HEK293 (cell line): ENCODE measurements at regions not wholly inside any gene's neighbourhood (a gene's known extent, or its start where the extent isn't known, plus 50 kb on each side); places are given as distances from the start of the nearest gene placed in this dataset.
A peak's percentile ranks its signal among the peaks of the same experiment; 100 is the strongest.

ENCODE experiments used
- CTCF ChIA-PET: fragments of 350-600 bp; formaldehyde crosslinking; extraction: SDS; loops from one replicate; lab custom pipeline; 2021; ENCODE audit warnings: antibody characterized with exemption; lab: Yijun Ruan, JAX
- POLR2A ChIA-PET: fragments of 300-600 bp; formaldehyde crosslinking; extraction: SDS; loops from one replicate; lab custom pipeline; 2020; ENCODE audit warnings: antibody characterized with exemption, inconsistent platforms; lab: Yijun Ruan, JAX
- H3K27ac ChIP-seq: fragments of 200-500 bp; sonication (Bioruptor generic); 2 replicates; pipeline ENCODE4 v1.5.1; 2014; ENCODE audit warnings: low read depth, low read length, control low read depth, inconsistent platforms; ENCODE audit errors: extremely low read depth
- H3K36me3 ChIP-seq, 2 experiments: fragments of 200-500 bp in 1 of 2; sonication (Bioruptor generic) in 1 of 2; 1 replicate in 1 of 2; 2 replicates in 1 of 2; pipeline ENCODE4 v1.5.1; 2014 to 2017; ENCODE audit warnings: inconsistent platforms in 2 of 2, low read length in 2 of 2; ENCODE audit not compliant: control insufficient read depth in 2 of 2, insufficient read depth in 1 of 2
- H3K4me1 ChIP-seq: fragments of 200-500 bp; sonication (Bioruptor generic); 2 replicates; pipeline ENCODE4 v1.5.1; 2014; ENCODE audit warnings: mild to moderate bottlenecking, low read length, inconsistent platforms; ENCODE audit not compliant: control insufficient read depth, insufficient read depth
- H3K4me3 ChIP-seq: 2 replicates; pipeline ENCODE4 v1.5.1; 2011; ENCODE audit warnings: low read depth, mild to moderate bottlenecking, control low read depth, low read length, moderate library complexity
- H3K9me3 ChIP-seq: fragments of 200-500 bp; sonication (Bioruptor generic); 2 replicates; pipeline ENCODE4 v1.5.1; 2014; ENCODE audit warnings: low read depth, low read length, inconsistent platforms; ENCODE audit not compliant: control insufficient read depth, insufficient read depth
- HOXA7 ChIP-seq: sonication (generic); formaldehyde crosslinking; IDR thresholded peaks from 2 replicates; pipeline ENCODE4 v1.8.1; 2022; ENCODE audit warnings: missing genetic modification reagents, borderline replicate concordance
- KLF1 ChIP-seq: fragments of 450-650 bp; formaldehyde crosslinking; IDR thresholded peaks from 2 replicates; pipeline ENCODE4 v1.5.1; 2016; ENCODE audit warnings: missing biosample characterization, missing genetic modification characterization
- SCRT1 ChIP-seq: fragments of 450-650 bp; formaldehyde crosslinking; IDR thresholded peaks from 2 replicates; pipeline ENCODE4 v1.5.1; 2016; ENCODE audit warnings: missing biosample characterization, missing genetic modification characterization, borderline replicate concordance
- SCRT2 ChIP-seq: fragments of 450-650 bp; formaldehyde crosslinking; IDR thresholded peaks from 2 replicates; pipeline ENCODE4 v1.5.1; 2016; ENCODE audit warnings: missing biosample characterization, missing genetic modification characterization
- SETDB1 ChIP-seq: IDR thresholded peaks from one replicate; pipeline ENCODE4 v1.6.1; 2017; ENCODE audit warnings: mild to moderate bottlenecking, low read length, moderate library complexity, mixed read lengths; ENCODE audit not compliant: insufficient read length
- SP7 ChIP-seq: fragments of 450-650 bp; formaldehyde crosslinking; IDR thresholded peaks from 2 replicates; pipeline ENCODE4 v1.5.1; 2016; ENCODE audit warnings: missing biosample characterization, missing genetic modification characterization
- TCF7L2 ChIP-seq: IDR thresholded peaks from 2 replicates; pipeline ENCODE4 v1.6.1; 2011; ENCODE audit warnings: low read depth, mild to moderate bottlenecking, inconsistent platforms, low read length, moderate library complexity, borderline replicate concordance
- TRIM28 ChIP-seq: IDR thresholded peaks from 2 replicates; pipeline ENCODE4 v1.6.1; 2011; ENCODE audit warnings: low read length, control low read depth, borderline replicate concordance
- ZBTB48 ChIP-seq: fragments of 450-650 bp; formaldehyde crosslinking; IDR thresholded peaks from 2 replicates; pipeline ENCODE4 v1.5.1; 2016; ENCODE audit warnings: missing biosample characterization, missing genetic modification characterization
- ZFHX2 ChIP-seq: fragments of 450-650 bp; formaldehyde crosslinking; conservative IDR thresholded peaks from 2 replicates; pipeline ENCODE4 v1.5.1; 2016; ENCODE audit warnings: missing biosample characterization, missing genetic modification characterization
- ZNF211 ChIP-seq: fragments of 450-650 bp; formaldehyde crosslinking; IDR thresholded peaks from 2 replicates; pipeline ENCODE4 v1.5.1; 2016; ENCODE audit warnings: low read depth, missing biosample characterization, missing genetic modification characterization
- ZNF302 ChIP-seq: fragments of 450-650 bp; formaldehyde crosslinking; IDR thresholded peaks from 2 replicates; pipeline ENCODE4 v1.5.1; 2016; ENCODE audit warnings: missing biosample characterization, missing genetic modification characterization, low read depth
- ZNF350 ChIP-seq: fragments of 450-650 bp; formaldehyde crosslinking; IDR thresholded peaks from 2 replicates; pipeline ENCODE4 v1.5.0; 2017; ENCODE audit warnings: missing biosample characterization, mild to moderate bottlenecking, missing genetic modification characterization
- ZNF426 ChIP-seq: fragments of 450-650 bp; formaldehyde crosslinking; IDR thresholded peaks from 2 replicates; pipeline ENCODE4 v1.5.1; 2017; ENCODE audit warnings: missing biosample characterization, missing genetic modification characterization, mild to moderate bottlenecking, inconsistent platforms, moderate library complexity
- ZNF555 ChIP-seq: fragments of 450-650 bp; formaldehyde crosslinking; conservative IDR thresholded peaks from 2 replicates; pipeline ENCODE4 v1.5.1; 2017; ENCODE audit warnings: missing biosample characterization, mild to moderate bottlenecking, missing genetic modification characterization, inconsistent platforms
- ZNF558 ChIP-seq: fragments of 450-650 bp; formaldehyde crosslinking; IDR thresholded peaks from 2 replicates; pipeline ENCODE4 v1.5.1; 2016; ENCODE audit warnings: missing biosample characterization, missing genetic modification characterization
- ZNF560 ChIP-seq: fragments of 450-650 bp; formaldehyde crosslinking; IDR thresholded peaks from 2 replicates; pipeline ENCODE4 v1.5.1; 2017; ENCODE audit warnings: missing biosample characterization, missing genetic modification characterization, borderline replicate concordance
- ZNF621 ChIP-seq: fragments of 450-650 bp; formaldehyde crosslinking; IDR thresholded peaks from 2 replicates; pipeline ENCODE4 v1.5.1; 2017; ENCODE audit warnings: missing biosample characterization, missing genetic modification characterization
- ZNF747 ChIP-seq: fragments of 450-650 bp; formaldehyde crosslinking; IDR thresholded peaks from 2 replicates; pipeline ENCODE4 v1.5.1; 2016; ENCODE audit warnings: missing biosample characterization, missing genetic modification characterization
- ZNF76 ChIP-seq: fragments of 450-650 bp; formaldehyde crosslinking; IDR thresholded peaks from 2 replicates; pipeline ENCODE4; 2016; ENCODE audit warnings: low read depth, missing biosample characterization, missing genetic modification characterization, borderline replicate concordance
- ZNF776 ChIP-seq: fragments of 450-650 bp; formaldehyde crosslinking; IDR thresholded peaks from 2 replicates; pipeline ENCODE4 v1.5.0; 2017; ENCODE audit warnings: missing biosample characterization, missing genetic modification characterization, borderline replicate concordance
- TF ChIP-seq, protein P1 (sequence below): fragments of 450-650 bp; formaldehyde crosslinking; IDR thresholded peaks from 2 replicates; pipeline ENCODE4 v1.5.1; 2017; ENCODE audit warnings: missing biosample characterization, missing genetic modification characterization
- TF ChIP-seq, protein P2 (sequence below): fragments of 450-650 bp; formaldehyde crosslinking; IDR thresholded peaks from 2 replicates; pipeline ENCODE4 v1.5.1; 2016; ENCODE audit warnings: missing biosample characterization, missing genetic modification characterization
- TF ChIP-seq, protein P3 (sequence below): fragments of 450-650 bp; formaldehyde crosslinking; IDR thresholded peaks from 2 replicates; pipeline ENCODE4 v1.5.1; 2016; ENCODE audit warnings: missing biosample characterization, missing genetic modification characterization
- TF ChIP-seq, protein P4 (sequence below): fragments of 450-650 bp; formaldehyde crosslinking; IDR thresholded peaks from 2 replicates; pipeline ENCODE4 v1.5.1; 2016; ENCODE audit warnings: missing biosample characterization, missing genetic modification characterization, low read depth

DNA sequence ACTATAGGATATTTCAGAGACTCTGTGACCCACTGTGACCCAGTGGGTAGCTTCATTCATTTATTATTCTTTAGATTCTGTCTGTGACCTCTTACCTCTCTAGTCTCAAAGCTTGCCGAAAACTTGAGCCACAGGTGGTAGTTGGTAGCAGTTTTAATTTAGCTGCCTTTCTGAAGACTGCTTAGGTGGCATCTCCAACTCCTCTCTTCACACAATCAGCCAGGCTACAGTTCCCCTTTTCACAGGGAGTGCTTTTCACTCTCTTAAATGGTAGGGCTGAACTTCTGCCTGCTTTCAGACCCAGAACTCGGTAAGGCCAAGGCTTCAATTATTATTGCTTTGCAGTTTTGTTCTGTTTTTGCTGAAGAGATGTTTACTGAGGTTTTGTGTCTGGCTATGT lies 349.6 kb downstream of the ARL6IP6 start:
- Histone ChIP-seq H3K4me1 (no peaks in the 10 kb centered on the region), H3K9me3 (no peaks in the 10 kb centered on the region), H3K27ac (no peak overlapping the region), H3K36me3 (no peaks in the 10 kb centered on the region), H3K4me3 (no peak overlapping the region)
- TF ChIP-seq ZNF558 (tag by site-specific recombination) (no peak), ZBTB48 (no peak), ZNF621 (no peak), KLF1 (tag by site-specific recombination) (no peak), ZNF560 (no peak), TCF7L2 (no peak), ZNF350 (tag by site-specific recombination) (no peak), ZNF211 (no peak), ZFHX2 (tag by site-specific recombination) (no peak), ZNF747 (tag by site-specific recombination) (no peak), SP7 (tag by site-specific recombination) (no peak)
- TF ChIP-seq, protein P1, sequence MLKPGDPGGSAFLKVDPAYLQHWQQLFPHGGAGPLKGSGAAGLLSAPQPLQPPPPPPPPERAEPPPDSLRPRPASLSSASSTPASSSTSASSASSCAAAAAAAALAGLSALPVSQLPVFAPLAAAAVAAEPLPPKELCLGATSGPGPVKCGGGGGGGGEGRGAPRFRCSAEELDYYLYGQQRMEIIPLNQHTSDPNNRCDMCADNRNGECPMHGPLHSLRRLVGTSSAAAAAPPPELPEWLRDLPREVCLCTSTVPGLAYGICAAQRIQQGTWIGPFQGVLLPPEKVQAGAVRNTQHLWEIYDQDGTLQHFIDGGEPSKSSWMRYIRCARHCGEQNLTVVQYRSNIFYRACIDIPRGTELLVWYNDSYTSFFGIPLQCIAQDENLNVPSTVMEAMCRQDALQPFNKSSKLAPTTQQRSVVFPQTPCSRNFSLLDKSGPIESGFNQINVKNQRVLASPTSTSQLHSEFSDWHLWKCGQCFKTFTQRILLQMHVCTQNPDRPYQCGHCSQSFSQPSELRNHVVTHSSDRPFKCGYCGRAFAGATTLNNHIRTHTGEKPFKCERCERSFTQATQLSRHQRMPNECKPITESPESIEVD (tag by site-specific recombination) = no peak
- ChIA-PET CTCF (no interaction called here), POLR2A (no interaction called here)

DNA sequence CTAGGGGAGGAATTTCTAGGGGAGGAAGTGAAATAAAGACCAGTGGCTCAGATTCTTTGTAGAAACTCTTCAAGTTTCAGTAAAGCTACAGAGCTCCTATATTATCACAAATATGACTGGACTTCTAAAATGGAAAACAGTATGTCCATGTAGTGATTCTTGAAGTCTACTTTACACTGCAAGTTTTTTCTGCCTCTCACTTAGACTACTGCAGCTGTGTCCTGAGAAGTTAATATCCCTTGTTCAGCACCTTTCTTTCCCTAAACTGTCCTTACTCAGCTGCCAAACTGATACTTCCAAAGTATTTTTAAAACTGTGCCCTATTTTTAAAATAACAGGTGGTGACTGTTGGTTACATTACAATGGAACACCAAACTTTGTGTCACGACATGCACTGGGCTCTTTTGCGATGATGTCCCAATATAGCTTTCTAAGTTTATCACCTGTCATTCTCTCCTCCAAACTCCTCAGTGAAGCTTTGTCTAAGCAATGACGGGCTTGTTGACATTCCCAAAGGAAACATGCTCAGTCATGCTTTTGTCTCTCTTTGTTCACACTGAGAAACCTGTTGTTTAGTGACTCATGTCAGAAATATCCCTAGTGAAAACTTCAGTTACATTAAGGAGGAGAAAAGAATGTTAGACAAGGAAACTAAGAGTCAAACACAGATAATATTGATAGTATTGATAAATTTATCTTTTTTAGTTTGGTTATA lies 341.1 kb downstream of the ARL6IP6 start:
- no peak overlapping the region for H3K4me3 ChIP-seq
- ChIA-PET POLR2A (no interaction called here), CTCF (no interaction called here)
- H3K36me3 ChIP-seq = no peaks in the 10 kb centered on the region
- no peaks in the 10 kb centered on the region for H3K9me3 ChIP-seq
- no peaks in the 10 kb centered on the region for H3K4me1 ChIP-seq
- TF ChIP-seq ZNF426 (no peak), SCRT2 (tag by site-specific recombination) (peak; percentile 52)
- H3K27ac ChIP-seq = no peak overlapping the region

DNA sequence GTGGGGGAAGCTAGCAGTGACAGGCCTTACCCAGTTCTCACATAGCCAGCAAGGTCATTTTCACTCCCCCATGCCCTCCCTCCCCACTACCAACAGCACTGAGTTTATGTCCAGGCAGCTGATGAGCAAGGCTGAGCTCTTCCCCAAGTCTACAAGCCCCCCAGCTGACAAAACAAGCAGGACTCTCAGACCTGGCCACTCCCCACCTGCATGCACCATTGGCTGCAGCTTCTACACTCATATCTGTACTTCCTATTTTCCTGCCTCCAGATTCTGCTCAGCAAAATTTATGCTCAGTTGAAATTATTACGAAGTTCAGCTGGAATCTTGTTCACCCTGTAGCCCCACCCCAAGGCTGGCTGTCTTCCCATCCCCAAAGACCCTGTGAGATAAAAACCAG lies 339.3 kb downstream of the ARL6IP6 start:
- Histone ChIP-seq H3K27ac (no peak overlapping the region), H3K4me3 (no peak overlapping the region), H3K4me1 (no peaks in the 10 kb centered on the region), H3K9me3 (no peaks in the 10 kb centered on the region), H3K36me3 (no peaks in the 10 kb centered on the region)
- ChIA-PET POLR2A (no interaction called here), CTCF (no interaction called here)
- TF ChIP-seq SCRT1 (tag by site-specific recombination) = no peak
- TF ChIP-seq, protein P2, sequence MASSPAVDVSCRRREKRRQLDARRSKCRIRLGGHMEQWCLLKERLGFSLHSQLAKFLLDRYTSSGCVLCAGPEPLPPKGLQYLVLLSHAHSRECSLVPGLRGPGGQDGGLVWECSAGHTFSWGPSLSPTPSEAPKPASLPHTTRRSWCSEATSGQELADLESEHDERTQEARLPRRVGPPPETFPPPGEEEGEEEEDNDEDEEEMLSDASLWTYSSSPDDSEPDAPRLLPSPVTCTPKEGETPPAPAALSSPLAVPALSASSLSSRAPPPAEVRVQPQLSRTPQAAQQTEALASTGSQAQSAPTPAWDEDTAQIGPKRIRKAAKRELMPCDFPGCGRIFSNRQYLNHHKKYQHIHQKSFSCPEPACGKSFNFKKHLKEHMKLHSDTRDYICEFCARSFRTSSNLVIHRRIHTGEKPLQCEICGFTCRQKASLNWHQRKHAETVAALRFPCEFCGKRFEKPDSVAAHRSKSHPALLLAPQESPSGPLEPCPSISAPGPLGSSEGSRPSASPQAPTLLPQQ (tag by site-specific recombination) = no peak
- TF ChIP-seq, protein P3, sequence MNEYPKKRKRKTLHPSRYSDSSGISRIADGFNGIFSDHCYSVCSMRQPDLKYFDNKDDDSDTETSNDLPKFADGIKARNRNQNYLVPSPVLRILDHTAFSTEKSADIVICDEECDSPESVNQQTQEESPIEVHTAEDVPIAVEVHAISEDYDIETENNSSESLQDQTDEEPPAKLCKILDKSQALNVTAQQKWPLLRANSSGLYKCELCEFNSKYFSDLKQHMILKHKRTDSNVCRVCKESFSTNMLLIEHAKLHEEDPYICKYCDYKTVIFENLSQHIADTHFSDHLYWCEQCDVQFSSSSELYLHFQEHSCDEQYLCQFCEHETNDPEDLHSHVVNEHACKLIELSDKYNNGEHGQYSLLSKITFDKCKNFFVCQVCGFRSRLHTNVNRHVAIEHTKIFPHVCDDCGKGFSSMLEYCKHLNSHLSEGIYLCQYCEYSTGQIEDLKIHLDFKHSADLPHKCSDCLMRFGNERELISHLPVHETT (tag by site-specific recombination) = no peak
- TF ChIP-seq, protein P4, sequence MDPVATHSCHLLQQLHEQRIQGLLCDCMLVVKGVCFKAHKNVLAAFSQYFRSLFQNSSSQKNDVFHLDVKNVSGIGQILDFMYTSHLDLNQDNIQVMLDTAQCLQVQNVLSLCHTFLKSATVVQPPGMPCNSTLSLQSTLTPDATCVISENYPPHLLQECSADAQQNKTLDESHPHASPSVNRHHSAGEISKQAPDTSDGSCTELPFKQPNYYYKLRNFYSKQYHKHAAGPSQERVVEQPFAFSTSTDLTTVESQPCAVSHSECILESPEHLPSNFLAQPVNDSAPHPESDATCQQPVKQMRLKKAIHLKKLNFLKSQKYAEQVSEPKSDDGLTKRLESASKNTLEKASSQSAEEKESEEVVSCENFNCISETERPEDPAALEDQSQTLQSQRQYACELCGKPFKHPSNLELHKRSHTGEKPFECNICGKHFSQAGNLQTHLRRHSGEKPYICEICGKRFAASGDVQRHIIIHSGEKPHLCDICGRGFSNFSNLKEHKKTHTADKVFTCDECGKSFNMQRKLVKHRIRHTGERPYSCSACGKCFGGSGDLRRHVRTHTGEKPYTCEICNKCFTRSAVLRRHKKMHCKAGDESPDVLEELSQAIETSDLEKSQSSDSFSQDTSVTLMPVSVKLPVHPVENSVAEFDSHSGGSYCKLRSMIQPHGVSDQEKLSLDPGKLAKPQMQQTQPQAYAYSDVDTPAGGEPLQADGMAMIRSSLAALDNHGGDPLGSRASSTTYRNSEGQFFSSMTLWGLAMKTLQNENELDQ (tag by site-specific recombination) = no peak
- no peak for TF ChIP-seq ZNF76 (tag by site-specific recombination)
- no peak for TF ChIP-seq TRIM28
- no peak for TF ChIP-seq ZNF302
- no peak for TF ChIP-seq HOXA7 (CRISPR knock-in tag)
- TF ChIP-seq SETDB1 = no peak
- TF ChIP-seq ZNF776 (tag by site-specific recombination) = no peak
- TF ChIP-seq ZNF555 (tag by site-specific recombination) = no peak
